ENCODE measurements at regions not wholly inside any gene's neighbourhood (a gene's known extent, or its start where the extent isn't known, plus 50 kb on each side); places are given as distances from the start of the nearest gene placed in this dataset.

- no peaks in the 10 kb centered on the region for H3K36me3 ChIP-seq
- no peaks in the 10 kb centered on the region for H3K9me3 ChIP-seq
- H3K4me1 ChIP-seq, result no peaks in the 10 kb centered on the region
- DNase-seq, result no peak
- no peak overlapping the region for H3K4me3 ChIP-seq (ENCODE audit: low read depth, low read length)
- no peaks in the 10 kb centered on the region for H3K27me3 ChIP-seq
- TF ChIP-seq CTCF (IDR thresholded peaks at IDR 0.05; ENCODE audit: low read depth, low read length), result no peak
These were observed 251.2 kb upstream of the NOX3 start for GRCh38 chr6:155706806-155707205.

GRCh38 chr6:155706341-155706740 lies 250.7 kb upstream of the NOX3 start:
- TF ChIP-seq CTCF (IDR thresholded peaks at IDR 0.05; ENCODE audit: low read depth, low read length), result no peak
- H3K4me1 ChIP-seq, result no peaks in the 10 kb centered on the region
- no peak for DNase-seq
- no peaks in the 10 kb centered on the region for H3K36me3 ChIP-seq
- no peak overlapping the region for H3K4me3 ChIP-seq (ENCODE audit: low read depth, low read length)
- H3K9me3 ChIP-seq, result no peaks in the 10 kb centered on the region
- no peaks in the 10 kb centered on the region for H3K27me3 ChIP-seq

- Histone ChIP-seq H3K9me3 (no peaks in the 10 kb centered on the region), H3K36me3 (no peaks in the 10 kb centered on the region), H3K27me3 (no peaks in the 10 kb centered on the region), H3K4me3 (ENCODE audit: low read depth, low read length) (no peak overlapping the region), H3K4me1 (no peaks in the 10 kb centered on the region)
- no peak for TF ChIP-seq CTCF (IDR thresholded peaks at IDR 0.05; ENCODE audit: low read depth, low read length)
- DNase-seq, result no peak
These were observed 245.7 kb upstream of the NOX3 start for GRCh38 chr6:155701342-155701741.

GRCh38 chr6:155695495-155695894 lies 239.9 kb upstream of the NOX3 start:
- Histone ChIP-seq H3K4me3 (ENCODE audit: low read depth, low read length) (no peak overlapping the region), H3K4me1 (peaks cover 3% of the 10 kb centered on the region), H3K27me3 (no peaks in the 10 kb centered on the region), H3K9me3 (no peaks in the 10 kb centered on the region), H3K36me3 (no peaks in the 10 kb centered on the region)
- no peak for TF ChIP-seq CTCF (IDR thresholded peaks at IDR 0.05; ENCODE audit: low read depth, low read length)
- no peak for DNase-seq

GRCh38 chr6:155694419-155694790 lies 238.8 kb upstream of the NOX3 start:
- H3K9me3 ChIP-seq, result no peaks in the 10 kb centered on the region
- no peaks in the 10 kb centered on the region for H3K36me3 ChIP-seq
- H3K4me1 ChIP-seq, result peaks cover 3% of the 10 kb centered on the region
- H3K4me3 ChIP-seq (ENCODE audit: low read depth, low read length), result no peak overlapping the region
- no peak for TF ChIP-seq CTCF (IDR thresholded peaks at IDR 0.05; ENCODE audit: low read depth, low read length)
- H3K27me3 ChIP-seq, result no peaks in the 10 kb centered on the region
- no peak for DNase-seq

GRCh38 chr6:155693573-155694418 lies 238.2 kb upstream of the NOX3 start:
- Histone ChIP-seq H3K27me3 (no peaks in the 10 kb centered on the region), H3K36me3 (no peaks in the 10 kb centered on the region), H3K4me1 (peaks cover 3% of the 10 kb centered on the region), H3K9me3 (no peaks in the 10 kb centered on the region), H3K4me3 (ENCODE audit: low read depth, low read length) (no peak overlapping the region)
- TF ChIP-seq CTCF (IDR thresholded peaks at IDR 0.05; ENCODE audit: low read depth, low read length), result no peak
- DNase-seq, result no peak

All from BE2C (cell line).